CD14-positive monocyte (primary cell): ENCODE measurements at regions not wholly inside any gene's neighbourhood (a gene's known extent, or its start where the extent isn't known, plus 50 kb on each side); places are given as distances from the start of the nearest gene placed in this dataset.

Source experiments
- DNase-seq, 3 donors: peaks; one replicate each; pipeline ENCODE4 v3.0.0-alpha.2; 2011 to 2022
- H2AFZ ChIP-seq: 2 replicates; pipeline ENCODE4 v1.6.0; 2012; ENCODE audit warnings: mild to moderate bottlenecking, low read depth, low read length, inconsistent platforms; ENCODE audit not compliant: insufficient read depth, poor library complexity, severe bottlenecking
- H3K27ac ChIP-seq, 2 donors: 1 replicate in 1 of 2; 2 replicates in 1 of 2; pipeline ENCODE4 v1.5.1; 2012 to 2013; ENCODE audit warnings: low read length in 2 of 2, control low read depth in 1 of 2, inconsistent platforms in 1 of 2, low read depth in 1 of 2, mild to moderate bottlenecking in 1 of 2
- H3K27me3 ChIP-seq, 2 donors: one replicate each; pipeline versions ENCODE4 v1.6.0 to v1.6.1; 2011 to 2013; ENCODE audit warnings: low read length in 2 of 2; ENCODE audit not compliant: control insufficient read depth in 2 of 2, insufficient read depth in 2 of 2
- H3K36me3 ChIP-seq, 2 donors: replicated peaks in 1 of 2; 1 replicate in 1 of 2; 2 replicates in 1 of 2; pipeline versions ENCODE4 v1.5.1 to v1.6.1; 2012 to 2013; ENCODE audit warnings: low read length in 2 of 2, control low read depth in 1 of 2, inconsistent platforms in 1 of 2, mild to moderate bottlenecking in 1 of 2; ENCODE audit not compliant: insufficient read depth in 2 of 2, control insufficient read depth in 1 of 2
- H3K4me1 ChIP-seq, 2 donors: 1 replicate in 1 of 2; 2 replicates in 1 of 2; pipeline versions ENCODE4 v1.5.1 to v1.6.1; 2012 to 2013; ENCODE audit warnings: low read length in 2 of 2, control low read depth in 1 of 2, inconsistent platforms in 1 of 2, mild to moderate bottlenecking in 1 of 2, moderate library complexity in 1 of 2; ENCODE audit not compliant: insufficient read depth in 2 of 2, control insufficient read depth in 1 of 2
- H3K4me2 ChIP-seq: replicated peaks from 2 replicates; pipeline ENCODE3; 2012; ENCODE audit warnings: low read length, moderate library complexity, mild to moderate bottlenecking; ENCODE audit not compliant: poor library complexity, severe bottlenecking; ENCODE audit errors: extremely low read depth
- H3K4me3 ChIP-seq, 3 experiments: fragments of 200-600 bp in 1 of 3; sonication (generic) in 1 of 3; replicated peaks in 1 of 3; 1 replicate in 2 of 3; 2 replicates in 1 of 3; pipeline ENCODE4 v1.5.1; 2011 to 2013; ENCODE audit warnings: low read length in 3 of 3, mild to moderate bottlenecking in 3 of 3, control low read depth in 2 of 3, low read depth in 2 of 3, inconsistent platforms in 1 of 3, moderate library complexity in 1 of 3
- H3K79me2 ChIP-seq: 2 replicates; pipeline ENCODE4 v1.6.0; 2012; ENCODE audit warnings: mild to moderate bottlenecking, control low read depth, inconsistent platforms, low read length, moderate library complexity; ENCODE audit not compliant: insufficient read depth
- H3K9ac ChIP-seq: 2 replicates; pipeline ENCODE4 v1.6.0; 2017; ENCODE audit warnings: low read length, mild to moderate bottlenecking; ENCODE audit not compliant: insufficient read depth, poor library complexity, severe bottlenecking
- H3K9me3 ChIP-seq, 2 donors: replicated peaks in 1 of 2; 1 replicate in 1 of 2; 2 replicates in 1 of 2; pipeline versions ENCODE4 v1.5.1 to v1.6.1; 2012 to 2013; ENCODE audit warnings: low read length in 2 of 2, control low read depth in 1 of 2; ENCODE audit not compliant: control insufficient read depth in 1 of 2, insufficient read depth in 1 of 2
- H4K20me1 ChIP-seq: 2 replicates; pipeline ENCODE4 v1.6.0; 2012; ENCODE audit warnings: mild to moderate bottlenecking, low read length, control low read depth, moderate library complexity; ENCODE audit not compliant: insufficient read depth
- H3K27ac Mint-ChIP-seq, 7 donors: one replicate each; pipeline ENCODE4 v1.8.0; 2020; ENCODE audit warnings: mild to moderate bottlenecking in 7 of 7, mixed read lengths in 7 of 7, moderate library complexity in 6 of 7, inconsistent platforms in 2 of 7
- H3K27me3 Mint-ChIP-seq, 3 donors: one replicate each; pipeline ENCODE4 v1.8.0; 2021 to 2022; ENCODE audit warnings: low read depth in 3 of 3, mild to moderate bottlenecking in 3 of 3, mixed read lengths in 3 of 3, moderate library complexity in 3 of 3, inconsistent platforms in 1 of 3
- H3K36me3 Mint-ChIP-seq, 2 donors: one replicate each; pipeline ENCODE4 v1.8.0; 2020; ENCODE audit warnings: mixed read lengths in 2 of 2, inconsistent platforms in 1 of 2, mild to moderate bottlenecking in 1 of 2
- H3K4me1 Mint-ChIP-seq: one replicate; pipeline ENCODE4 v1.8.0; 2020; ENCODE audit warnings: mild to moderate bottlenecking, mixed read lengths
- H3K4me3 Mint-ChIP-seq, 2 donors: one replicate each; pipeline ENCODE4 v1.8.0; 2020; ENCODE audit warnings: mild to moderate bottlenecking in 2 of 2, mixed read lengths in 2 of 2, moderate library complexity in 1 of 2
- H3K9me3 Mint-ChIP-seq, 7 donors: one replicate each; pipeline ENCODE4 v1.8.0; 2020 to 2022; ENCODE audit warnings: mixed read lengths in 7 of 7, mild to moderate bottlenecking in 6 of 7, moderate library complexity in 6 of 7, inconsistent platforms in 2 of 7
- WGBS: methylation state at CpG from one replicate; pipeline ENCODE4 v1.1.5; 2013; ENCODE audit warnings: missing lambda C conversion rate; ENCODE audit not compliant: insufficient coverage; 5-methylcytosine and 5-hydroxymethylcytosine counted together
- intact Hi-C, 2 donors: fragments of 100-400 bp; cut with micrococcal nuclease; formaldehyde crosslinking; loops; one replicate each; pipeline versions ENCODE4 v1.15.0 to v1.15.1; 2023
- TF ChIP-seq, protein P1 (sequence below): fragments of 200-600 bp; IDR thresholded peaks from one replicate; pipeline ENCODE4 v1.8.0; 2022; ENCODE audit warnings: antibody characterized with exemption, mild to moderate bottlenecking

DNA sequence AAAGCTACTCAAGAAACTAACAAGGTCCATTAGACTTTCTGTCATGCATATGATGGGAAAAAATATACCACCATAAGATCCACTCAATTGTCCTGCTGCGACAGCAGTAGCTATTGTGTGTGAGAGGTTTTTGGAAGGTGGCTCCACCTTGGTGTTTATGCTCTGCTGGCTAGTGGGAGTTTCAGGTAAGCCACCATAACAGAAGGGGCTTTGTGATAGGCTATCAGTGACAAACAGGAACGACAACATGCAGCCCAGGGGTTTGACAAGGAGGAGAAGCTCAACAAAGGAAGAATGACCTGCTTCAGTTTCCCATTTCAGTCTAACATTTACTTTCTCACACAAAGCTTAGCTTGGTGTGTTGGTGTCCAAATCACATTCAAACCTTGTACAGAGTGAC, 182.6 kb downstream of the ATOH1 start:
- no peaks in the 10 kb centered on the region for H3K27me3 ChIP-seq
- H3K4me3 Mint-ChIP-seq, result no peak overlapping the region
- H3K4me2 ChIP-seq, result no peak overlapping the region
- H3K4me1 Mint-ChIP-seq, result no peaks in the 10 kb centered on the region
- no peaks in the 10 kb centered on the region for H4K20me1 ChIP-seq
- H3K36me3 ChIP-seq, result no peaks in the 10 kb centered on the region
- no peaks in the 10 kb centered on the region for H3K79me2 ChIP-seq
- no peaks in the 10 kb centered on the region for H3K36me3 Mint-ChIP-seq
- intact Hi-C loops, result no loop called here
- no CpG with 5 or more reads among the region's 2 CpGs for WGBS
- H3K27me3 Mint-ChIP-seq, result no peaks in the 10 kb centered on the region
- no peak overlapping the region for H3K27ac Mint-ChIP-seq
- no peaks in the 10 kb centered on the region for H3K9me3 ChIP-seq
- no peak overlapping the region for H3K9ac ChIP-seq
- H2AFZ ChIP-seq, result no peak overlapping the region
- H3K27ac ChIP-seq, result no peak overlapping the region
- no peak for DNase-seq
- TF ChIP-seq, protein P1, sequence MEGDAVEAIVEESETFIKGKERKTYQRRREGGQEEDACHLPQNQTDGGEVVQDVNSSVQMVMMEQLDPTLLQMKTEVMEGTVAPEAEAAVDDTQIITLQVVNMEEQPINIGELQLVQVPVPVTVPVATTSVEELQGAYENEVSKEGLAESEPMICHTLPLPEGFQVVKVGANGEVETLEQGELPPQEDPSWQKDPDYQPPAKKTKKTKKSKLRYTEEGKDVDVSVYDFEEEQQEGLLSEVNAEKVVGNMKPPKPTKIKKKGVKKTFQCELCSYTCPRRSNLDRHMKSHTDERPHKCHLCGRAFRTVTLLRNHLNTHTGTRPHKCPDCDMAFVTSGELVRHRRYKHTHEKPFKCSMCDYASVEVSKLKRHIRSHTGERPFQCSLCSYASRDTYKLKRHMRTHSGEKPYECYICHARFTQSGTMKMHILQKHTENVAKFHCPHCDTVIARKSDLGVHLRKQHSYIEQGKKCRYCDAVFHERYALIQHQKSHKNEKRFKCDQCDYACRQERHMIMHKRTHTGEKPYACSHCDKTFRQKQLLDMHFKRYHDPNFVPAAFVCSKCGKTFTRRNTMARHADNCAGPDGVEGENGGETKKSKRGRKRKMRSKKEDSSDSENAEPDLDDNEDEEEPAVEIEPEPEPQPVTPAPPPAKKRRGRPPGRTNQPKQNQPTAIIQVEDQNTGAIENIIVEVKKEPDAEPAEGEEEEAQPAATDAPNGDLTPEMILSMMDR, result no peak
- peaks cover 0 to 5% (median 2%) of the 10 kb centered on the region in 7 donors for H3K9me3 Mint-ChIP-seq
- H3K4me3 ChIP-seq, result no peak overlapping the region
- H3K4me1 ChIP-seq, result no peaks in the 10 kb centered on the region

DNA sequence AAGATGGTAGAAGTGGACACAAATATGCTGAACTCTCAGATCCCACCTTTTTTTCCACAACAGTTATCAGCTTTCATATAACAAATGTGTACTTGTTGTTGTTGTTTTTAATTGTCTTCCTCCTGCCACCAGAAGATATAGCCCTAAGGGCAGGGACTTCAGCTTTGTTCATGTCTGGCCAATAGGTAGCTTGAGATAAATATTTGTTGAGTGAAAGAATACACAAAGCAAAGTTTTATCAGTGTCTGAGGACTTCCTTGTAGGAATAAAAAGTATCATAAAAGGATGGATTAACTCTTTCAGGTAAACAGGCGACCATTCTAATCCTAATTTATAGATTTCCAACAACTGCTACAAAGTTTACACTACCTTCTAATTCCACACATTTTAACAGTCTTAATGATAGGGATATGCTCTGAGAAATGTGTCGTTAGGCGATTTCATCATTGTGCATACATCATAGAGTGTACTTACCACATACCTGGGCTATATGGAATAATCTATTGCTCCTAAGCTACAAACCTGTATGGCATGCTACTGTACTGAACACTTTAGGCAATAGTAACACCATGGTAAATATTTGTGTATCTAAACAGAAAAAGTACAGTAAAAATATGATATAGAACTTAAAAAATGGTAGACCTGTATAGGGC, 186.1 kb downstream of the ATOH1 start:
- peaks cover 0 to 6% of the 10 kb centered on the region in 2 donors for H3K9me3 ChIP-seq
- no peak for DNase-seq
- H3K36me3 Mint-ChIP-seq, result no peaks in the 10 kb centered on the region
- peaks cover 0 to 4% (median 2%) of the 10 kb centered on the region in 7 donors for H3K9me3 Mint-ChIP-seq
- no peaks in the 10 kb centered on the region for H3K4me1 Mint-ChIP-seq
- H3K36me3 ChIP-seq, result no peaks in the 10 kb centered on the region
- no peak overlapping the region for H3K9ac ChIP-seq
- intact Hi-C loops, result no loop called here
- H2AFZ ChIP-seq, result no peak overlapping the region
- H3K4me2 ChIP-seq, result no peak overlapping the region
- no peaks in the 10 kb centered on the region for H3K27me3 Mint-ChIP-seq
- no peak overlapping the region for H3K27ac ChIP-seq
- H3K4me1 ChIP-seq, result no peaks in the 10 kb centered on the region
- no peaks in the 10 kb centered on the region for H4K20me1 ChIP-seq
- no peak overlapping the region for H3K4me3 ChIP-seq
- no CpG with 5 or more reads among the region's 3 CpGs for WGBS
- no peaks in the 10 kb centered on the region for H3K79me2 ChIP-seq
- no peak overlapping the region for H3K4me3 Mint-ChIP-seq
- no peak overlapping the region for H3K27ac Mint-ChIP-seq
- H3K27me3 ChIP-seq, result no peaks in the 10 kb centered on the region
- TF ChIP-seq, protein P1, result no peak
